MM.1S (cell line): ENCODE measurements at regions not wholly inside any gene's neighbourhood (a gene's known extent, or its start where the extent isn't known, plus 50 kb on each side); places are given as distances from the start of the nearest gene placed in this dataset.

Source experiments
- EZH2phosphoT487 ChIP-seq: fragments of 300-600 bp; sonication (generic); IDR thresholded peaks from 2 replicates; pipeline ENCODE4 v1.6.1; 2018; ENCODE audit warnings: antibody characterized with exemption, low read length
- TF ChIP-seq, protein P1 (sequence below): fragments of 300-600 bp; sonication (generic); IDR thresholded peaks from 2 replicates; pipeline ENCODE4 v1.5.1; 2016; ENCODE audit warnings: antibody characterized with exemption, low read length, mixed read lengths

- TF ChIP-seq, protein P1, sequence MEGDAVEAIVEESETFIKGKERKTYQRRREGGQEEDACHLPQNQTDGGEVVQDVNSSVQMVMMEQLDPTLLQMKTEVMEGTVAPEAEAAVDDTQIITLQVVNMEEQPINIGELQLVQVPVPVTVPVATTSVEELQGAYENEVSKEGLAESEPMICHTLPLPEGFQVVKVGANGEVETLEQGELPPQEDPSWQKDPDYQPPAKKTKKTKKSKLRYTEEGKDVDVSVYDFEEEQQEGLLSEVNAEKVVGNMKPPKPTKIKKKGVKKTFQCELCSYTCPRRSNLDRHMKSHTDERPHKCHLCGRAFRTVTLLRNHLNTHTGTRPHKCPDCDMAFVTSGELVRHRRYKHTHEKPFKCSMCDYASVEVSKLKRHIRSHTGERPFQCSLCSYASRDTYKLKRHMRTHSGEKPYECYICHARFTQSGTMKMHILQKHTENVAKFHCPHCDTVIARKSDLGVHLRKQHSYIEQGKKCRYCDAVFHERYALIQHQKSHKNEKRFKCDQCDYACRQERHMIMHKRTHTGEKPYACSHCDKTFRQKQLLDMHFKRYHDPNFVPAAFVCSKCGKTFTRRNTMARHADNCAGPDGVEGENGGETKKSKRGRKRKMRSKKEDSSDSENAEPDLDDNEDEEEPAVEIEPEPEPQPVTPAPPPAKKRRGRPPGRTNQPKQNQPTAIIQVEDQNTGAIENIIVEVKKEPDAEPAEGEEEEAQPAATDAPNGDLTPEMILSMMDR: no peak
- no peak for TF ChIP-seq EZH2phosphoT487
Observed at GRCh38 chr3:30300809-30301208, 305.6 kb upstream of the TGFBR2 start.
